Body of pancreas (tissue), 4 donors: ENCODE measurements at regions not wholly inside any gene's neighbourhood (a gene's known extent, or its start where the extent isn't known, plus 50 kb on each side); places are given as distances from the start of the nearest gene placed in this dataset.

ENCODE experiments used
- POLR2A ChIP-seq, 3 donors: fragments of 450-650 bp; IDR thresholded peaks; one replicate each; pipeline ENCODE4 v1.6.1; 2016; ENCODE audit warnings: antibody characterized with exemption in 3 of 3, mild to moderate bottlenecking in 2 of 3
- TF ChIP-seq, protein P1 (sequence below), 7 experiments: fragments of 450-650 bp in 4 of 7; fragments of 200-600 bp in 3 of 7; sonication (generic) in 3 of 7; IDR thresholded peaks; one replicate each; pipeline ENCODE4 v1.5.1; 2016 to 2019; ENCODE audit warnings: antibody characterized with exemption in 7 of 7

DNA sequence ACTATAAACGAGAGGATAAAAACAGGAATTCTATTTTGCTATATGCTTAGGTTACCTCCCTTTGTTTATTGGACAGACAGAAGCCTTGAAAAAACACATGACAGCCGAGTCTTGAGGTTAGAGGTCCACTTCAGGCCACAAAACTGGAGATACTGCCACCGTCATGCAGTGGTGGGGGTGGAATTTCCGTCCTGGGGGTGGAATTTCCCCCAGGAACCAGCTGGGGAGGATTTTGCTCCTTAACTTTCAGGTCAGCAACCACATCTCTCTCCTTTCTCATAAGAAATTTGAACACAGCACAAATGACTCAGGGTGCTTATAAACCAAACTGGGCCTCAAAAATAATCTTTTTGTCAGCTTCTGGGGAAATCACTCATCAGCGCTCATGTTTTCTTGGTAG is 545.8 kb upstream of the ADAMTS9 start:
- TF ChIP-seq, protein P1, sequence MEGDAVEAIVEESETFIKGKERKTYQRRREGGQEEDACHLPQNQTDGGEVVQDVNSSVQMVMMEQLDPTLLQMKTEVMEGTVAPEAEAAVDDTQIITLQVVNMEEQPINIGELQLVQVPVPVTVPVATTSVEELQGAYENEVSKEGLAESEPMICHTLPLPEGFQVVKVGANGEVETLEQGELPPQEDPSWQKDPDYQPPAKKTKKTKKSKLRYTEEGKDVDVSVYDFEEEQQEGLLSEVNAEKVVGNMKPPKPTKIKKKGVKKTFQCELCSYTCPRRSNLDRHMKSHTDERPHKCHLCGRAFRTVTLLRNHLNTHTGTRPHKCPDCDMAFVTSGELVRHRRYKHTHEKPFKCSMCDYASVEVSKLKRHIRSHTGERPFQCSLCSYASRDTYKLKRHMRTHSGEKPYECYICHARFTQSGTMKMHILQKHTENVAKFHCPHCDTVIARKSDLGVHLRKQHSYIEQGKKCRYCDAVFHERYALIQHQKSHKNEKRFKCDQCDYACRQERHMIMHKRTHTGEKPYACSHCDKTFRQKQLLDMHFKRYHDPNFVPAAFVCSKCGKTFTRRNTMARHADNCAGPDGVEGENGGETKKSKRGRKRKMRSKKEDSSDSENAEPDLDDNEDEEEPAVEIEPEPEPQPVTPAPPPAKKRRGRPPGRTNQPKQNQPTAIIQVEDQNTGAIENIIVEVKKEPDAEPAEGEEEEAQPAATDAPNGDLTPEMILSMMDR (IDR thresholded peaks at IDR 0.05) = no peak
- TF ChIP-seq POLR2A (IDR thresholded peaks at IDR 0.05) = no peak
